K562 (cell line): ENCODE measurements at regions not wholly inside any gene's neighbourhood (a gene's known extent, or its start where the extent isn't known, plus 50 kb on each side); places are given as distances from the start of the nearest gene placed in this dataset.

Experiments used
- ARID2 ChIP-seq: fragments of 450-650 bp; IDR thresholded peaks from 2 replicates; pipeline ENCODE4 v1.6.1; 2017; ENCODE audit warnings: antibody characterized with exemption, mild to moderate bottlenecking
- BDP1 ChIP-seq: IDR thresholded peaks from 3 replicates; pipeline ENCODE4 v1.6.1; 2011; ENCODE audit not compliant: insufficient read length, insufficient read depth
- CC2D1A ChIP-seq: fragments of 450-650 bp; IDR thresholded peaks from 2 replicates; pipeline ENCODE4 v1.6.1; 2017; ENCODE audit warnings: mild to moderate bottlenecking
- FOXJ3 ChIP-seq: sonication (generic); formaldehyde crosslinking; IDR thresholded peaks from 2 replicates; pipeline ENCODE4 v1.4.0; 2020; ENCODE audit warnings: mild to moderate bottlenecking, missing genetic modification reagents
- KDM5B ChIP-seq: fragments of 200-600 bp; sonication (generic); IDR thresholded peaks from 2 replicates; pipeline ENCODE4 v1.6.1; 2012; ENCODE audit warnings: low read depth, mild to moderate bottlenecking, moderate library complexity, low read length, control low read depth, inconsistent platforms; ENCODE audit not compliant: insufficient replicate concordance
- POLR2AphosphoS5 ChIP-seq: IDR thresholded peaks from 2 replicates; pipeline ENCODE4 v1.6.1; 2011; ENCODE audit warnings: mild to moderate bottlenecking, low read depth, low read length, moderate library complexity; ENCODE audit not compliant: control insufficient read depth, insufficient read depth
- SMARCB1 ChIP-seq: IDR thresholded peaks from 2 replicates; pipeline ENCODE4 v1.6.1; 2011; ENCODE audit warnings: improper control_type of control experiment, low read depth; ENCODE audit not compliant: insufficient read length
- TF ChIP-seq, protein P1 (sequence below): sonication (generic); formaldehyde crosslinking; IDR thresholded peaks from 2 replicates; pipeline ENCODE4 v1.8.0; 2023; ENCODE audit warnings: missing genetic modification reagents, mild to moderate bottlenecking, borderline replicate concordance
- TF ChIP-seq, protein P2 (sequence below), 2 experiments: fragments of 150-350 bp in 1 of 2; IDR thresholded peaks; 2 replicates each; pipeline ENCODE4 v1.6.1; 2012 to 2016; ENCODE audit warnings: low read depth in 2 of 2, low read length in 2 of 2, mild to moderate bottlenecking in 1 of 2, moderate library complexity in 1 of 2

DNA sequence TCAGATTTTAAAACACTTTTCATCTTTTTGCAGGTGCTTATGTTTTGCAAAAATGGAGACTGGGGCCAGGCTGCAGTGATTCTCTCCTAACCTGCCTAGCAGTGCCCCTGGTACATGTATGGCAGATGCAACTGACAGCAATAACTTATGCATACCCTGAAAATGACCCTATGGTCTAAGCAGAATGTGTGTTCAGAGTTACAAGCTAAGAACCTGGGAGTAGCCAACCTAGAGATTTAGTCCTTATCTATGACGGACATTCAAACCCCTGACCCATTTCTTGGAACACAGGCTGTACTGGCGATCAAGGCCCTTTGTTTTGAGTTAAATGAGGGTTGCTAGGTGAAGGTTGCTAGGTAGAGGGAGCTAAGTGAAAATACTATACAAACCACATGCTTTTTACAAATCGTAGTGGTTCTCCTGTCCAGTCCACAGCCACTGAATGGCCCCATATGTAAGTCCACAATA, 184.9 kb upstream of the SESN3 start (continued):
- TF ChIP-seq, protein P1, sequence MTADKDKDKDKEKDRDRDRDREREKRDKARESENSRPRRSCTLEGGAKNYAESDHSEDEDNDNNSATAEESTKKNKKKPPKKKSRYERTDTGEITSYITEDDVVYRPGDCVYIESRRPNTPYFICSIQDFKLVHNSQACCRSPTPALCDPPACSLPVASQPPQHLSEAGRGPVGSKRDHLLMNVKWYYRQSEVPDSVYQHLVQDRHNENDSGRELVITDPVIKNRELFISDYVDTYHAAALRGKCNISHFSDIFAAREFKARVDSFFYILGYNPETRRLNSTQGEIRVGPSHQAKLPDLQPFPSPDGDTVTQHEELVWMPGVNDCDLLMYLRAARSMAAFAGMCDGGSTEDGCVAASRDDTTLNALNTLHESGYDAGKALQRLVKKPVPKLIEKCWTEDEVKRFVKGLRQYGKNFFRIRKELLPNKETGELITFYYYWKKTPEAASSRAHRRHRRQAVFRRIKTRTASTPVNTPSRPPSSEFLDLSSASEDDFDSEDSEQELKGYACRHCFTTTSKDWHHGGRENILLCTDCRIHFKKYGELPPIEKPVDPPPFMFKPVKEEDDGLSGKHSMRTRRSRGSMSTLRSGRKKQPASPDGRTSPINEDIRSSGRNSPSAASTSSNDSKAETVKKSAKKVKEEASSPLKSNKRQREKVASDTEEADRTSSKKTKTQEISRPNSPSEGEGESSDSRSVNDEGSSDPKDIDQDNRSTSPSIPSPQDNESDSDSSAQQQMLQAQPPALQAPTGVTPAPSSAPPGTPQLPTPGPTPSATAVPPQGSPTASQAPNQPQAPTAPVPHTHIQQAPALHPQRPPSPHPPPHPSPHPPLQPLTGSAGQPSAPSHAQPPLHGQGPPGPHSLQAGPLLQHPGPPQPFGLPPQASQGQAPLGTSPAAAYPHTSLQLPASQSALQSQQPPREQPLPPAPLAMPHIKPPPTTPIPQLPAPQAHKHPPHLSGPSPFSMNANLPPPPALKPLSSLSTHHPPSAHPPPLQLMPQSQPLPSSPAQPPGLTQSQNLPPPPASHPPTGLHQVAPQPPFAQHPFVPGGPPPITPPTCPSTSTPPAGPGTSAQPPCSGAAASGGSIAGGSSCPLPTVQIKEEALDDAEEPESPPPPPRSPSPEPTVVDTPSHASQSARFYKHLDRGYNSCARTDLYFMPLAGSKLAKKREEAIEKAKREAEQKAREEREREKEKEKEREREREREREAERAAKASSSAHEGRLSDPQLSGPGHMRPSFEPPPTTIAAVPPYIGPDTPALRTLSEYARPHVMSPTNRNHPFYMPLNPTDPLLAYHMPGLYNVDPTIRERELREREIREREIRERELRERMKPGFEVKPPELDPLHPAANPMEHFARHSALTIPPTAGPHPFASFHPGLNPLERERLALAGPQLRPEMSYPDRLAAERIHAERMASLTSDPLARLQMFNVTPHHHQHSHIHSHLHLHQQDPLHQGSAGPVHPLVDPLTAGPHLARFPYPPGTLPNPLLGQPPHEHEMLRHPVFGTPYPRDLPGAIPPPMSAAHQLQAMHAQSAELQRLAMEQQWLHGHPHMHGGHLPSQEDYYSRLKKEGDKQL (CRISPR knock-in tag): no peak
- TF ChIP-seq KDM5B (no peak), SMARCB1 (no peak), FOXJ3 (CRISPR knock-in tag) (peak; percentile 89), BDP1 (no peak), ARID2 (no peak), POLR2AphosphoS5 (peak; percentile 50), CC2D1A (no peak)
- TF ChIP-seq, protein P2, sequence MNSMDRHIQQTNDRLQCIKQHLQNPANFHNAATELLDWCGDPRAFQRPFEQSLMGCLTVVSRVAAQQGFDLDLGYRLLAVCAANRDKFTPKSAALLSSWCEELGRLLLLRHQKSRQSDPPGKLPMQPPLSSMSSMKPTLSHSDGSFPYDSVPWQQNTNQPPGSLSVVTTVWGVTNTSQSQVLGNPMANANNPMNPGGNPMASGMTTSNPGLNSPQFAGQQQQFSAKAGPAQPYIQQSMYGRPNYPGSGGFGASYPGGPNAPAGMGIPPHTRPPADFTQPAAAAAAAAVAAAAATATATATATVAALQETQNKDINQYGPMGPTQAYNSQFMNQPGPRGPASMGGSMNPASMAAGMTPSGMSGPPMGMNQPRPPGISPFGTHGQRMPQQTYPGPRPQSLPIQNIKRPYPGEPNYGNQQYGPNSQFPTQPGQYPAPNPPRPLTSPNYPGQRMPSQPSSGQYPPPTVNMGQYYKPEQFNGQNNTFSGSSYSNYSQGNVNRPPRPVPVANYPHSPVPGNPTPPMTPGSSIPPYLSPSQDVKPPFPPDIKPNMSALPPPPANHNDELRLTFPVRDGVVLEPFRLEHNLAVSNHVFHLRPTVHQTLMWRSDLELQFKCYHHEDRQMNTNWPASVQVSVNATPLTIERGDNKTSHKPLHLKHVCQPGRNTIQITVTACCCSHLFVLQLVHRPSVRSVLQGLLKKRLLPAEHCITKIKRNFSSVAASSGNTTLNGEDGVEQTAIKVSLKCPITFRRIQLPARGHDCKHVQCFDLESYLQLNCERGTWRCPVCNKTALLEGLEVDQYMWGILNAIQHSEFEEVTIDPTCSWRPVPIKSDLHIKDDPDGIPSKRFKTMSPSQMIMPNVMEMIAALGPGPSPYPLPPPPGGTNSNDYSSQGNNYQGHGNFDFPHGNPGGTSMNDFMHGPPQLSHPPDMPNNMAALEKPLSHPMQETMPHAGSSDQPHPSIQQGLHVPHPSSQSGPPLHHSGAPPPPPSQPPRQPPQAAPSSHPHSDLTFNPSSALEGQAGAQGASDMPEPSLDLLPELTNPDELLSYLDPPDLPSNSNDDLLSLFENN (IDR thresholded peaks at IDR 0.05; ENCODE audit: low read depth in 2 of 2, low read length in 2 of 2): 0 out of 4 replicates have a peak, but pooled peaks of 1 of the 2 experiments have one; percentile 28
